SK-N-SH (cell line): ENCODE measurements at regions not wholly inside any gene's neighbourhood (a gene's known extent, or its start where the extent isn't known, plus 50 kb on each side); places are given as distances from the start of the nearest gene placed in this dataset.

Experiments used
- CTCF ChIA-PET: fragments of 300-600, 350-600 bp; formaldehyde crosslinking; extraction: SDS; loops from one replicate; lab custom pipeline; 2021; lab: Yijun Ruan, JAX
- POLR2A ChIA-PET: fragments of 350-600 bp; sonication (Branson Sonifier 250); formaldehyde crosslinking; extraction: SDS; loops from one replicate; lab custom pipeline; 2020; ENCODE audit warnings: antibody characterized with exemption, inconsistent platforms; lab: Yijun Ruan, JAX
- DNase-seq: peaks from one replicate; pipeline ENCODE4 v3.0.0; 2012
- H2AFZ ChIP-seq: fragments of 200-600 bp; sonication (generic); 2 replicates; pipeline ENCODE4 v1.8.1; 2016; ENCODE audit warnings: antibody characterized with exemption, mild to moderate bottlenecking, low read depth
- H3F3A ChIP-seq: fragments of 200-600 bp; sonication (generic); replicated peaks from 2 replicates; pipeline ENCODE3; 2016; ENCODE audit warnings: antibody characterized with exemption, mild to moderate bottlenecking; ENCODE audit not compliant: insufficient read depth
- H3K27ac ChIP-seq, 2 experiments: fragments of 200-500 bp in 1 of 2; fragments of 200-600 bp in 1 of 2; sonication (Bioruptor generic) in 1 of 2; sonication (generic), shearing (Covaris generic) in 1 of 2; 2 replicates each; pipeline versions ENCODE4 v1.5.1 to v1.6.1; 2014 to 2016; ENCODE audit warnings: low read depth in 2 of 2, inconsistent platforms in 1 of 2, low read length in 1 of 2, mild to moderate bottlenecking in 1 of 2, mixed read lengths in 1 of 2
- H3K27me3 ChIP-seq: fragments of 200-600 bp; sonication (generic), shearing (Covaris generic); 2 replicates; pipeline ENCODE4 v1.6.1; 2016; ENCODE audit warnings: mixed run types; ENCODE audit not compliant: insufficient read depth
- H3K36me3 ChIP-seq, 2 experiments: fragments of 200-500 bp in 1 of 2; fragments of 200-600 bp in 1 of 2; sonication (Bioruptor generic) in 1 of 2; sonication (generic) in 1 of 2; replicated peaks in 1 of 2; 2 replicates each; pipeline versions ENCODE3 to v1.5.1; 2014 to 2016; ENCODE audit warnings: low read length in 1 of 2, mild to moderate bottlenecking in 1 of 2; ENCODE audit not compliant: insufficient read depth in 2 of 2, control insufficient read depth in 1 of 2
- H3K4me1 ChIP-seq, 2 experiments: fragments of 200-500 bp in 1 of 2; fragments of 200-600 bp in 1 of 2; sonication (Bioruptor generic) in 1 of 2; sonication (generic), shearing (Covaris generic) in 1 of 2; 2 replicates each; pipeline versions ENCODE4 v1.5.1 to v1.6.1; 2014 to 2016; ENCODE audit warnings: low read depth in 1 of 2, low read length in 1 of 2, mixed run types in 1 of 2; ENCODE audit not compliant: insufficient read depth in 2 of 2, control insufficient read depth in 1 of 2
- H3K4me2 ChIP-seq: fragments of 200-600 bp; sonication (generic), shearing (Covaris generic); 2 replicates; pipeline ENCODE4 v1.6.1; 2017; ENCODE audit warnings: mixed run types
- H3K4me3 ChIP-seq, 2 experiments: fragments of 200-500 bp in 1 of 2; fragments of 200-600 bp in 1 of 2; sonication (Bioruptor generic) in 1 of 2; sonication (generic), shearing (Covaris generic) in 1 of 2; 2 replicates each; pipeline versions ENCODE4 v1.5.1 to v1.8.1; 2014 to 2016; ENCODE audit warnings: low read depth in 2 of 2, inconsistent platforms in 1 of 2, low read length in 1 of 2, mild to moderate bottlenecking in 1 of 2, mixed read lengths in 1 of 2, moderate library complexity in 1 of 2
- H3K79me2 ChIP-seq: fragments of 200-600 bp; sonication (generic); 2 replicates; pipeline ENCODE4 v1.8.1; 2017; ENCODE audit warnings: mild to moderate bottlenecking; ENCODE audit not compliant: insufficient read depth
- H3K9ac ChIP-seq: fragments of 200-600 bp; sonication (generic); 2 replicates; pipeline ENCODE4 v1.6.1; 2017; ENCODE audit warnings: mixed run types
- H3K9me2 ChIP-seq: fragments of 200-600 bp; sonication (generic); 2 replicates; pipeline ENCODE4 v1.6.1; 2017; ENCODE audit warnings: mixed run types
- H3K9me3 ChIP-seq: fragments of 200-600 bp; sonication (generic); 2 replicates; pipeline ENCODE4 v1.6.1; 2017; ENCODE audit warnings: mixed run types, mild to moderate bottlenecking, moderate library complexity
- H4K20me1 ChIP-seq: fragments of 200-600 bp; sonication (generic); 2 replicates; pipeline ENCODE4 v1.6.1; 2017; ENCODE audit warnings: mild to moderate bottlenecking, mixed run types; ENCODE audit not compliant: insufficient read depth
- CHD2 ChIP-seq: fragments of 150-350 bp; IDR thresholded peaks from 2 replicates; pipeline ENCODE4 v1.6.1; 2018; ENCODE audit warnings: low read length; ENCODE audit not compliant: partially characterized antibody
- EP300 ChIP-seq, 2 experiments: IDR thresholded peaks; 2 replicates each; pipeline versions ENCODE4 v1.4.0 to v1.6.1; 2012; ENCODE audit warnings: borderline replicate concordance in 1 of 2, low read depth in 1 of 2, low read length in 1 of 2
- EZH2phosphoT487 ChIP-seq: fragments of 200-600 bp; sonication (generic); IDR thresholded peaks from 2 replicates; pipeline ENCODE4 v1.6.1; 2017; ENCODE audit warnings: low read depth, mixed run types, mild to moderate bottlenecking, antibody characterized with exemption, moderate library complexity, borderline replicate concordance
- FOSL2 ChIP-seq: IDR thresholded peaks from 2 replicates; pipeline ENCODE4 v1.4.0; 2012; ENCODE audit warnings: low read depth, mild to moderate bottlenecking, moderate library complexity, borderline replicate concordance
- GABPA ChIP-seq: IDR thresholded peaks from 2 replicates; pipeline ENCODE4 v1.4.0; 2012; ENCODE audit warnings: low read depth, mild to moderate bottlenecking
- JUND ChIP-seq: IDR thresholded peaks from 2 replicates; pipeline ENCODE4 v1.4.0; 2012
- MEF2A ChIP-seq: IDR thresholded peaks from 2 replicates; pipeline ENCODE4 v1.4.0; 2012; ENCODE audit warnings: low read depth, borderline replicate concordance
- NFIC ChIP-seq: IDR thresholded peaks from 2 replicates; pipeline ENCODE4 v1.4.0; 2012; ENCODE audit warnings: borderline replicate concordance
- POLR2AphosphoS5 ChIP-seq: IDR thresholded peaks from 2 replicates; pipeline ENCODE4 v1.6.1; 2012; ENCODE audit warnings: low read depth, low read length
- RCOR1 ChIP-seq: fragments of 150-350 bp; IDR thresholded peaks from 2 replicates; pipeline ENCODE4 v1.6.1; 2017; ENCODE audit warnings: antibody characterized with exemption, low read length
- RXRA ChIP-seq: IDR thresholded peaks from 2 replicates; pipeline ENCODE4 v1.4.0; 2012; ENCODE audit warnings: low read depth, mild to moderate bottlenecking, borderline replicate concordance
- SIN3A ChIP-seq: IDR thresholded peaks from 2 replicates; pipeline ENCODE4 v1.6.1; 2012; ENCODE audit warnings: low read depth, mild to moderate bottlenecking, low read length, moderate library complexity, borderline replicate concordance
- TAF1 ChIP-seq: IDR thresholded peaks from 2 replicates; pipeline ENCODE4 v1.6.1; 2012; ENCODE audit warnings: low read depth, mild to moderate bottlenecking, low read length, moderate library complexity, borderline replicate concordance
- TEAD4 ChIP-seq: IDR thresholded peaks from 2 replicates; pipeline ENCODE4 v1.4.0; 2012; ENCODE audit warnings: mild to moderate bottlenecking, borderline replicate concordance; ENCODE audit not compliant: insufficient read depth
- WGBS: methylation state at CpG from one replicate; pipeline ENCODE4 v1.1.6; 2017; ENCODE audit warnings: low lambda C conversion rate; 5-methylcytosine and 5-hydroxymethylcytosine counted together
- TF ChIP-seq, protein P1 (sequence below): IDR thresholded peaks from 2 replicates; pipeline ENCODE4 v1.4.0; 2012; ENCODE audit warnings: low read depth, borderline replicate concordance
- TF ChIP-seq, protein P2 (sequence below): IDR thresholded peaks from 2 replicates; pipeline ENCODE4; 2012
- TF ChIP-seq, protein P3 (sequence below): fragments of 150-350 bp; IDR thresholded peaks from 2 replicates; pipeline ENCODE4 v1.6.1; 2016; ENCODE audit warnings: mild to moderate bottlenecking, low read depth, low read length

DNA sequence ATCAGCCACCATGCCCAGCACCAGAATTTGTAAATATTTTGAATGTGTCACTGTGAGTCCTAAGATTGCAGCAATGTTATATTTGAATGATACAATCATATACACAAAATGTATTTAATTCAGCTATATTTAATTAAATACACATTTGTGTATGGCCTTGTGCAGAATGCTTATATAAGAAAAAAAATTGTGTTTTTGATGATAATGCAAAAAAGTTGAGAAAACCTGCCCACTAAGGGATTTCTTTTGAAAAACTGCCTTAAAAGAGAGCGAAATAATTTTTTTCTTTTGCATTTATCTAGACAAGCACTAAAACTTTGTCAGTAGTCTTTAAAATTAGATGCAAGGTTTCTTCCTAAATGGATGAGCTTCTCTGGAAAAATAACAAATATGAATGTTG lies 68.1 kb upstream of the OTUD4 start:
- H3K27ac ChIP-seq, result no peak overlapping the region
- WGBS, result 71% methylated on average over 1 of the region's 1 CpG
- no peaks in the 10 kb centered on the region for H3K4me1 ChIP-seq
- no peaks in the 10 kb centered on the region for H3K9me3 ChIP-seq
- H3K79me2 ChIP-seq, result no peaks in the 10 kb centered on the region
- H2AFZ ChIP-seq, result no peak overlapping the region
- no peak overlapping the region for H3K9ac ChIP-seq
- ChIA-PET CTCF (interaction anchor here (0.9 to 1.6 kb wide), 3 partner anchors 14 to 361 kb away, joined by 3 read pairs; no protein-coding TSS in a partner anchor), POLR2A (no interaction called here)
- H3K36me3 ChIP-seq, result peaks cover 0 to 3% of the 10 kb centered on the region in 2 experiments
- TF ChIP-seq EP300 (IDR thresholded peaks at IDR 0.05; ENCODE audit: borderline replicate concordance in 1 of 2, low read depth in 1 of 2, low read length in 1 of 2) (no peak), JUND (no peak), NFIC (no peak), MEF2A (no peak), SIN3A (no peak), TEAD4 (no peak), FOSL2 (no peak), POLR2AphosphoS5 (no peak), RCOR1 (no peak), EZH2phosphoT487 (no peak), GABPA (no peak), TAF1 (no peak), RXRA (no peak), CHD2 (no peak)
- TF ChIP-seq, protein P1, sequence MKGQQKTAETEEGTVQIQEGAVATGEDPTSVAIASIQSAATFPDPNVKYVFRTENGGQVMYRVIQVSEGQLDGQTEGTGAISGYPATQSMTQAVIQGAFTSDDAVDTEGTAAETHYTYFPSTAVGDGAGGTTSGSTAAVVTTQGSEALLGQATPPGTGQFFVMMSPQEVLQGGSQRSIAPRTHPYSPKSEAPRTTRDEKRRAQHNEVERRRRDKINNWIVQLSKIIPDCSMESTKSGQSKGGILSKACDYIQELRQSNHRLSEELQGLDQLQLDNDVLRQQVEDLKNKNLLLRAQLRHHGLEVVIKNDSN, result no peak
- TF ChIP-seq, protein P2, sequence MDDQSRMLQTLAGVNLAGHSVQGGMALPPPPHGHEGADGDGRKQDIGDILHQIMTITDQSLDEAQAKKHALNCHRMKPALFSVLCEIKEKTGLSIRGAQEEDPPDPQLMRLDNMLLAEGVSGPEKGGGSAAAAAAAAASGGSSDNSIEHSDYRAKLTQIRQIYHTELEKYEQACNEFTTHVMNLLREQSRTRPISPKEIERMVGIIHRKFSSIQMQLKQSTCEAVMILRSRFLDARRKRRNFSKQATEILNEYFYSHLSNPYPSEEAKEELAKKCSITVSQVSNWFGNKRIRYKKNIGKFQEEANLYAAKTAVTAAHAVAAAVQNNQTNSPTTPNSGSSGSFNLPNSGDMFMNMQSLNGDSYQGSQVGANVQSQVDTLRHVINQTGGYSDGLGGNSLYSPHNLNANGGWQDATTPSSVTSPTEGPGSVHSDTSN, result no peak
- TF ChIP-seq, protein P3, sequence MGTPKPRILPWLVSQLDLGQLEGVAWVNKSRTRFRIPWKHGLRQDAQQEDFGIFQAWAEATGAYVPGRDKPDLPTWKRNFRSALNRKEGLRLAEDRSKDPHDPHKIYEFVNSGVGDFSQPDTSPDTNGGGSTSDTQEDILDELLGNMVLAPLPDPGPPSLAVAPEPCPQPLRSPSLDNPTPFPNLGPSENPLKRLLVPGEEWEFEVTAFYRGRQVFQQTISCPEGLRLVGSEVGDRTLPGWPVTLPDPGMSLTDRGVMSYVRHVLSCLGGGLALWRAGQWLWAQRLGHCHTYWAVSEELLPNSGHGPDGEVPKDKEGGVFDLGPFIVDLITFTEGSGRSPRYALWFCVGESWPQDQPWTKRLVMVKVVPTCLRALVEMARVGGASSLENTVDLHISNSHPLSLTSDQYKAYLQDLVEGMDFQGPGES, result no peak
- no peak for DNase-seq
- no peak overlapping the region for H3K4me2 ChIP-seq
- no peaks in the 10 kb centered on the region for H3K9me2 ChIP-seq
- H3K27me3 ChIP-seq, result no peaks in the 10 kb centered on the region
- no peaks in the 10 kb centered on the region for H4K20me1 ChIP-seq
- no peaks in the 10 kb centered on the region for H3F3A ChIP-seq
- no peak overlapping the region for H3K4me3 ChIP-seq
